ENCODE measurements at regions not wholly inside any gene's neighbourhood (a gene's known extent, or its start where the extent isn't known, plus 50 kb on each side); places are given as distances from the start of the nearest gene placed in this dataset.

GRCh38 chr4:89177807-89178206, 66.5 kb downstream of the TIGD2 start:
- no peaks in the 10 kb centered on the region for H3K36me3 ChIP-seq (ENCODE audit: control insufficient read depth, insufficient read depth, low read length)
- intact Hi-C loops (cut with micrococcal nuclease), result no loop called here
- H4K5ac ChIP-seq (ENCODE audit: low read depth, low read length), result no peak overlapping the region
- no peak overlapping the region for H2BK120ac ChIP-seq (ENCODE audit: low read depth, low read length)
- H3K4ac ChIP-seq (ENCODE audit: low read depth, low read length), result no peak overlapping the region
- no peak overlapping the region for H4K91ac ChIP-seq (ENCODE audit: insufficient read depth, low read depth, low read length)
- ChIA-PET CTCF (interaction anchor here (0.6 kb wide), 1 partner anchor 40 kb away, joined by 3 read pairs; no protein-coding TSS in a partner anchor), POLR2A (ENCODE audit: unreplicated experiment) (no interaction called here)
- no peak overlapping the region for H3K14ac ChIP-seq (replicated peaks; ENCODE audit: low read depth, low read length)
- DNase-seq (no peak), ATAC-seq (ENCODE audit: low read depth) (no peak)
- no TSS peak for BruUV-seq (replicated peaks)
- no peak overlapping the region for H3K27ac ChIP-seq (ENCODE audit: insufficient read depth, low read length)
- no peaks in the 10 kb centered on the region for H3K79me1 ChIP-seq (ENCODE audit: low read depth in 1 of 2, low read length in 2 of 2)
- TF ChIP-seq CEBPB (IDR thresholded peaks at IDR 0.05; ENCODE audit: low read depth, low read length), result no peak
- TF ChIP-seq RFX5 (IDR thresholded peaks at IDR 0.05; ENCODE audit: low read depth, low read length), result no peak
- TF ChIP-seq MAZ (IDR thresholded peaks at IDR 0.05; ENCODE audit: borderline replicate concordance, low read depth, low read length), result no peak
- TF ChIP-seq, protein P1, sequence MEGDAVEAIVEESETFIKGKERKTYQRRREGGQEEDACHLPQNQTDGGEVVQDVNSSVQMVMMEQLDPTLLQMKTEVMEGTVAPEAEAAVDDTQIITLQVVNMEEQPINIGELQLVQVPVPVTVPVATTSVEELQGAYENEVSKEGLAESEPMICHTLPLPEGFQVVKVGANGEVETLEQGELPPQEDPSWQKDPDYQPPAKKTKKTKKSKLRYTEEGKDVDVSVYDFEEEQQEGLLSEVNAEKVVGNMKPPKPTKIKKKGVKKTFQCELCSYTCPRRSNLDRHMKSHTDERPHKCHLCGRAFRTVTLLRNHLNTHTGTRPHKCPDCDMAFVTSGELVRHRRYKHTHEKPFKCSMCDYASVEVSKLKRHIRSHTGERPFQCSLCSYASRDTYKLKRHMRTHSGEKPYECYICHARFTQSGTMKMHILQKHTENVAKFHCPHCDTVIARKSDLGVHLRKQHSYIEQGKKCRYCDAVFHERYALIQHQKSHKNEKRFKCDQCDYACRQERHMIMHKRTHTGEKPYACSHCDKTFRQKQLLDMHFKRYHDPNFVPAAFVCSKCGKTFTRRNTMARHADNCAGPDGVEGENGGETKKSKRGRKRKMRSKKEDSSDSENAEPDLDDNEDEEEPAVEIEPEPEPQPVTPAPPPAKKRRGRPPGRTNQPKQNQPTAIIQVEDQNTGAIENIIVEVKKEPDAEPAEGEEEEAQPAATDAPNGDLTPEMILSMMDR (conservative IDR thresholded peaks at IDR 0.05; ENCODE audit: low read depth, low read length), result no peak
- no peak for TF ChIP-seq RCOR1 (IDR thresholded peaks at IDR 0.05; ENCODE audit: insufficient replicate concordance, low read length)
- TF ChIP-seq SMC3 (IDR thresholded peaks at IDR 0.05; ENCODE audit: low read depth, low read length), result no peak
- no peak for TF ChIP-seq POLR2A (IDR thresholded peaks at IDR 0.05; ENCODE audit: low read depth, low read length)
- no peak for TF ChIP-seq ELK1 (IDR thresholded peaks at IDR 0.05; ENCODE audit: borderline replicate concordance, low read depth, low read length)
- TF ChIP-seq FOS (IDR thresholded peaks at IDR 0.05; ENCODE audit: low read depth, low read length), result no peak
- TF ChIP-seq MAFK (IDR thresholded peaks at IDR 0.05; ENCODE audit: low read depth, low read length), result no peak
- no peak for TF ChIP-seq CHD1 (IDR thresholded peaks at IDR 0.05; ENCODE audit: low read depth, low read length)
- no peak for TF ChIP-seq NFE2L2 (IDR thresholded peaks at IDR 0.05; ENCODE audit: low read depth, low read length)
- H3K18ac ChIP-seq (ENCODE audit: low read depth, low read length), result no peak overlapping the region
- no peak overlapping the region for H4K8ac ChIP-seq (ENCODE audit: low read depth in 2 of 2, low read length in 2 of 2)
- no peaks in the 10 kb centered on the region for H3K9me1 ChIP-seq (ENCODE audit: insufficient read depth, low read length)
- H3K4me2 ChIP-seq (ENCODE audit: low read depth, low read length), result no peak overlapping the region
- no peak overlapping the region for H3K56ac ChIP-seq (ENCODE audit: extremely low read depth, insufficient read depth, low read length)
- H2BK15ac ChIP-seq (ENCODE audit: low read depth, low read length), result no peak overlapping the region
- H3K23ac ChIP-seq (ENCODE audit: low read depth, low read length), result no peak overlapping the region
- in situ Hi-C loops (cut with MboI; ENCODE audit: low sequenced_read_pairs), result no loop called here
- WGBS, 2 experiments (ENCODE audit: extremely low coverage in 2 of 2, insufficient read length in 1 of 2), result no CpG with 5 or more reads among the region's 1 CpG
- dilution Hi-C loops (cut with HindIII; ENCODE audit: low sequenced_read_pairs, unreplicated experiment), result no loop called here
- no peak overlapping the region for H3K9ac ChIP-seq (ENCODE audit: low read depth, low read length)
- H2BK20ac ChIP-seq (ENCODE audit: low read depth, low read length), result no peak overlapping the region
- H2AFZ ChIP-seq (replicated peaks; ENCODE audit: low read length, poor library complexity), result no peak overlapping the region
- H3K4me1 ChIP-seq (ENCODE audit: control insufficient read depth, insufficient read depth, low read length), result no peaks in the 10 kb centered on the region
- H3K4me3 ChIP-seq (ENCODE audit: insufficient read depth, low read depth, low read length), result no peak overlapping the region
- no peak overlapping the region for H2BK5ac ChIP-seq (ENCODE audit: low read depth, low read length, poor library complexity, severe bottlenecking)
- H3K27me3 ChIP-seq (ENCODE audit: control insufficient read depth, insufficient read depth, low read length), result no peaks in the 10 kb centered on the region
- no peak overlapping the region for H2AK5ac ChIP-seq (ENCODE audit: low read depth, low read length)
- H3K9me3 ChIP-seq (ENCODE audit: control insufficient read depth, insufficient read depth, low read length), result no peaks in the 10 kb centered on the region
- H4K20me1 ChIP-seq (ENCODE audit: insufficient read depth, low read length), result no peaks in the 10 kb centered on the region
- no peak overlapping the region for H2AK9ac ChIP-seq (replicated peaks; ENCODE audit: low read depth, low read length, poor library complexity)
